Fibroblast of gingiva (primary cell): ENCODE measurements at regions not wholly inside any gene's neighbourhood (a gene's known extent, or its start where the extent isn't known, plus 50 kb on each side); places are given as distances from the start of the nearest gene placed in this dataset.

ENCODE experiments used
- DNase-seq: peaks from one replicate; pipeline ENCODE4 v3.0.0-alpha.2; 2011; ENCODE audit warnings: low read depth

DNA sequence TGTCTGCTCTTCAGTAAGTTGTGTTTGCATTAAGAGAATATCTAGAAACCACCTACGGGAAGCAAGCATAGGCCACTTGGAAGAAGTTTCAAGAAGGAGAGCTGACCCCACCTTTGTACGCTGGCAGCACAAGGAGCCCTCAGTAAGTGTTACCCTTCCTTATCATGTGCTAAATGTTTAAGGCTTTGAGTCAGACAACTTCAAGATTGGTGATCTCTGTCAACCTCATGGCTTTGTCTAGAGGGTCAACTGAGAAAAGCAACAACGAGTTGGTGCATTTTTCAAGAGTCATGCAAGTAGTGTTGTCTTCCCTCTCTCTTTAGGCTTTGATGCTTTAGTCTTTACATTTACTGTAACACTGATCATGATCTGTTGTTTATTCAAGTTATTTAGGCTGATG lies 53.2 kb upstream of the SPTLC3 start:
- DNase-seq, result no peak

DNA sequence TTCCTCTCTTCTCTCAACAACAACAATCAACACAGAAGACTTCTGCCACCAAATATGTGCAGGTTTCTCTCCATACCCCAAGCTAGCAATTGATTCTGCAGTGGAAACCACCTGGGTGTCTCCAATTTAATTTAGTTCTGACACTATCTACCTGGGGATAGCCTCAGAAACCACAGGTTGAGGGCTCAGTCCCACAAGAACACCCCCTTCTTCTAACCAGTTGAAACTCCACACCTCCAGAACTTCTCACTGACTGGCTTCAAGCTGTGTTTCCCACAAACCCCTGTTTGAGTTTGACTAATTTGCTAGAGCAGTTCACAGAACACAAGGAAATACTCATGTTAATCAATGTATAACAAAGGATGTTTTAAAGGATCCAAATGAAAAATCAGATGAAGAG lies 52.5 kb upstream of the SPTLC3 start:
- DNase-seq, result no peak

DNA sequence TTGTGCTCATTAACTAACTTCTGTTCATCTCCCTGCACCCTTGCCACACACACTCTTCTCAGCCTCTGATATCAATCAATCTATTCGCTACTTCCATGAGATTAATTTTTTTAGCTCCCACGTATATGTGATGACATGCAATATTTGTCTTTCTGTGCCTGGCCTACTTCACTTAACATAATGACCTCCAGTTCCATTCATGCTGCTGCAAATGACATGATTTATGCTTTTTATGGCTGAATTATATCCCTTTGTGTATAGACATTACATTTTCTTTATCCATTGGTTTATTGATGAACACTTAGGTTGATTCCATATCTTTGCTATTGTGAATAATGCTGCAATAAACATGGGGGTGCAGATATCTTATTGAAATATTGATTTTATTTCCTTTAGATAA lies 50.8 kb upstream of the SPTLC3 start:
- no peak for DNase-seq
